GM06990 (cell line): ENCODE measurements at regions not wholly inside any gene's neighbourhood (a gene's known extent, or its start where the extent isn't known, plus 50 kb on each side); places are given as distances from the start of the nearest gene placed in this dataset.

Experiments used
- DNase-seq: peaks from one replicate; pipeline ENCODE4 v3.0.0-alpha.2; 2011; ENCODE audit not compliant: insufficient read length; ENCODE audit errors: extremely low read depth
- H3K27me3 ChIP-seq: replicated peaks from 2 replicates; pipeline ENCODE4 v1.6.0; 2011; ENCODE audit warnings: low read length; ENCODE audit not compliant: control insufficient read depth, insufficient read depth
- H3K36me3 ChIP-seq: 2 replicates; pipeline ENCODE4 v1.5.1; 2011; ENCODE audit warnings: low read length; ENCODE audit not compliant: control insufficient read depth, insufficient read depth
- H3K4me3 ChIP-seq: replicated peaks from 2 replicates; pipeline ENCODE4 v1.5.1; 2011; ENCODE audit warnings: low read depth, mild to moderate bottlenecking, control low read depth, low read length
- TF ChIP-seq, protein P1 (sequence below): IDR thresholded peaks from 2 replicates; pipeline ENCODE4 v1.5.1; 2011; ENCODE audit warnings: low read length, control low read depth, mild to moderate bottlenecking, inconsistent platforms; ENCODE audit not compliant: insufficient read depth, poor library complexity, severe bottlenecking

DNA sequence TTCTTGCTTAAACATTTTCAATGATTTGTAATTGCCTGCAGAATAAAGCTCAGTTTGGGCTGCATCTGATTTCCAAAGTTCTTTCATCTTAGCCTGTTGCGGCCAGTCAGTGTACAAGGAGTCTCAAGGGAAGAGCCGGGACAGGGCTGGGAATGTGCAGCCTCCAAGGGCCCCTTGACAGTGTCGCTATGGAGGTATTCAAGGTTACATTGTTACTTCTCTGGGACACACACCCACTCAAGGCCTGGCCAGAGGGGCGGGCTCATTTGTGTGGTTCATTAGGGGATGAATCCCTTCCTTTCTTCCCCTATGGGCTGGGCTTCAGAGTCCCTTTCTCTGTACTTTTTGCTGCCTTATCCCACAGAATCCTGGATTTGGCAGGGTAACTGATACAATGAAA lies 107.6 kb upstream of the CSF3R start:
- Histone ChIP-seq H3K36me3 (no peaks in the 10 kb centered on the region), H3K27me3 (peaks cover 5% of the 10 kb centered on the region), H3K4me3 (no peak overlapping the region)
- no peak for DNase-seq
- TF ChIP-seq, protein P1, sequence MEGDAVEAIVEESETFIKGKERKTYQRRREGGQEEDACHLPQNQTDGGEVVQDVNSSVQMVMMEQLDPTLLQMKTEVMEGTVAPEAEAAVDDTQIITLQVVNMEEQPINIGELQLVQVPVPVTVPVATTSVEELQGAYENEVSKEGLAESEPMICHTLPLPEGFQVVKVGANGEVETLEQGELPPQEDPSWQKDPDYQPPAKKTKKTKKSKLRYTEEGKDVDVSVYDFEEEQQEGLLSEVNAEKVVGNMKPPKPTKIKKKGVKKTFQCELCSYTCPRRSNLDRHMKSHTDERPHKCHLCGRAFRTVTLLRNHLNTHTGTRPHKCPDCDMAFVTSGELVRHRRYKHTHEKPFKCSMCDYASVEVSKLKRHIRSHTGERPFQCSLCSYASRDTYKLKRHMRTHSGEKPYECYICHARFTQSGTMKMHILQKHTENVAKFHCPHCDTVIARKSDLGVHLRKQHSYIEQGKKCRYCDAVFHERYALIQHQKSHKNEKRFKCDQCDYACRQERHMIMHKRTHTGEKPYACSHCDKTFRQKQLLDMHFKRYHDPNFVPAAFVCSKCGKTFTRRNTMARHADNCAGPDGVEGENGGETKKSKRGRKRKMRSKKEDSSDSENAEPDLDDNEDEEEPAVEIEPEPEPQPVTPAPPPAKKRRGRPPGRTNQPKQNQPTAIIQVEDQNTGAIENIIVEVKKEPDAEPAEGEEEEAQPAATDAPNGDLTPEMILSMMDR, result no peak

DNA sequence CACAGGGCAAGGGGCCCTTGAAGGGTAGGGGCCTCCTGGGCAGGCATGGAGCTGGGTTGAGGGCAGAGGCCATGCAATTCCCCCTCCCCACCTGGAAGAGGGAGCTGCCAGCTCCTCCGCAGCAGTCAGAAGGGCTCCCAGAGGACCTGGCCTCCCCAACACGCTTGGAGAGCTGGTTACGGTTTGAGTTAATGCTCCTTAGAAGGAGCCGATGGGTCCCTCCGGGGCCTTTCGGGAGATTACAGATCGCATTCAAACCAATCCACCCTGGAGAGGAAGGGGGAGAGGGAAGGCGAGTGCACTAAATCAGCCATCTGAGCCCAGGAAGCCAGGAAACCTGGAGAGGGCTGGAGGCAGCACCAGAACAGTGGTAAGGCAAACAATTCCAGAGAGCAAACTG lies 106.3 kb upstream of the CSF3R start:
- TF ChIP-seq, protein P1, result no peak
- H3K36me3 ChIP-seq, result no peaks in the 10 kb centered on the region
- H3K4me3 ChIP-seq, result no peak overlapping the region
- peaks cover 5% of the 10 kb centered on the region for H3K27me3 ChIP-seq
- no peak for DNase-seq

DNA sequence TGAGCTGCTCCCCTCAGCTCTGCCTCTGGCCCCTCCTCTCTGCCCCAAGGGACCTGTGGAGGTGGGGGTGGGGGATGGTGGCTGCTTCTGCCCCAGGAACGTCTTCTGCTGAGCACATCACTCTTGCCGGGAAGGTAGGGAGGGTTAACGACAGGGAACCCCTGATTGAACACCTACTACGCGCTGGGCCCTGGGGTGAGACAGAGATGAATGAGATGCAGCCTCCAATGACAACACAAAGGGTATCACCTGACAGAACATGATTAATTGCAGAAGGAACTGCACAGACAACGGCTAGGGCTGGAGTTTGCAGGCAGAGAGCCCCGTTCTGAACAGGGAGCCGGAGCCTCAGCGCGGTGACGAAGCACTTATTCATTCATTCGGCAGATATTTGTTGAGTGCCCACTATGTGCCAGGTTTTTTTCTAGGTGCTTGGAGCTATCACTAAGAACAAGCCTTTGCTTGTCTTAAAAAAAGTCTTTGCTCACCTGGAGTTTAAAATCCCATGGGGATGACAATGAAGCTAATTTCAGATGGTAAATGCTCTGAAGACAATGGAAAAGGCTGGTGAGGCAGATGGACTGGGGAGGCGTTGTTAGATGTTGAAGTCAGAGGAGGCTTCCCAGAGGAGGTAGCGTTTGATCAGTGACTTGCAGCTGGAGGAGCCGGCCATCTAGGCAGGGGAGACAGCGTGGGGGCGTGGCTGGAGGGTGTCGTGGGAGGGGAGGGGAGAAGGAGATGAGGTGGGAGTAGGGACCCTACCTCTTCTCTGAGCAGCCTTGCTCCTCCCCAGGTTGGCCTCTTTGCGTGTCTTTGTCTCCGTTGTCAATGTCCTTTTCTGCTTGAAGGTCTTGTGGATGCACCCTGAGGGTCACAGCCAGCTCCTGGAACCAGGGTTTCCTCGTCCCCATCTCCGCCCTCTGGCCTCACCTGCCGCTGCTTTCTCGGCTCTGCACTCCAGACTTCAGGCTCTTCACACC lies 103.1 kb upstream of the CSF3R start:
- DNase-seq, result no peak
- no peaks in the 10 kb centered on the region for H3K36me3 ChIP-seq
- H3K27me3 ChIP-seq, result peaks cover 9% of the 10 kb centered on the region
- TF ChIP-seq, protein P1, result no peak
- no peak overlapping the region for H3K4me3 ChIP-seq

DNA sequence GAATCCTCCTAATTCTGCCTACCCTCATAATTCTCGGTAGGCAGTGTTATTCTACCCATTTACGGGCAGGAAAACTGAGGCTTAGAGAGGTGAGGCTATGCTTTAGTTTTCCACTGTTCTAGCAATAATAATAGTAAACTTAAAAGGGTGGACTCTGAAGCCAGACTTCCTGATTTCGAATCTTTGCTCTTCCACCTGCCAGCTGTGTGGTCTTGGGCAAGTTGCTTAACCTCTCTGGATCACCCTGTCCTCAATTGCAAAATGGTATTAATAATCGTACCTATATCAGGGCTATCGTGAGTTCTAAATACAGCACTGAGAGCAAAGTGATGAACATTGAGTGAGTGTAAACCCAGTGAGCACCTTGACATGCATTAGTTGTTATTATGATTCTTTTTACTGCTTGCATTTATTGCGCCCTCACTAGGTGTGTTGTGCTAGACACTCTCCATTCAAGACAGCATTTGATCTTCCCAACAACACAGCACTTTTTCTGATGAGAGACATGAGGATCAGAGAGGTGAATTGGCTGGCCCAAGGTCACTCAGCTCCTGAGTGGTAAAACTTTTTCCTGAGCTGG lies 102.3 kb upstream of the CSF3R start:
- Histone ChIP-seq H3K36me3 (no peaks in the 10 kb centered on the region), H3K27me3 (peaks cover 7% of the 10 kb centered on the region), H3K4me3 (no peak overlapping the region)
- DNase-seq, result no peak
- TF ChIP-seq, protein P1, result no peak

DNA sequence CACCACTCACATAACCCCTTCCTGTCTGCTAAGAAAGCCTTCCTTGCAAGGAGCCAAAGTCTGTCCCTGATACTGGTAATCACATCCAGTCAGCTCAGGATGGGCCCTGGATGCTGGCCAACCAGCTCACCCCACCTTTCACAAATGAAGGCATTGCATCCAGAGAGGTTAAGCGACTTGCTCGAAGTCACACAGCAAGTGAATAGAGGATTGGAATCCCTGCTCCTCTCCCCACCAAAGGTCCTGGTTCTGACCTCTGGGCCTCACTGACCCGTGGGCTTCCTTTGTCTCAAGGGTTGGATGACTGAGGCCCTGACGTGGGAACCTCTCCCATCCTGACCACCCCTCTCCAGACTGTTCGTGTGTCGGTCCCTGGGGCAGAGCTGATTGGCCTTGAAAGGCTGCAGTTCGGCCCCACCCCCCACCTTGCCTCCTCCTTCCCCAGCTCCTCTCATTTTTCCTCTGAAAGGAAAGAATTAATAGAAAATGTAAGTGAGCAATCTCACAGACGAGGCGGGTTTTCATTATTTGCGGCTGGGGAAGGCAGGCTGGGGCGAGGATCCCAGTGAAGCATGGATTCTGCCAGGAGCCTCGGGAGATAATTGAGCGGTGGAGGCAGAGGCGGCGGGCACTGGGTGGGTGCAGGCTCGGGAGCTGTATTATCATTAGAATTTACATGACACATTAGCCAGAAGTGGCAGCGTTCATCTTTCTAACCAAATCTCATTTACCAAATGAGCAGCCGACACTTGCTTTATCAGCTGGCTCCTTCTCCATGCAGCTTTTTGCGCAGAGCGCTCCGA lies 101.5 kb upstream of the CSF3R start:
- Histone ChIP-seq H3K4me3 (no peak overlapping the region), H3K36me3 (no peaks in the 10 kb centered on the region), H3K27me3 (peaks cover 4% of the 10 kb centered on the region)
- DNase-seq, result no peak
- TF ChIP-seq, protein P1, result no peak
